HG03457 (cell line): ENCODE measurements at regions not wholly inside any gene's neighbourhood (a gene's known extent, or its start where the extent isn't known, plus 50 kb on each side); places are given as distances from the start of the nearest gene placed in this dataset.

Source experiments
- ATAC-seq: cut with Tn5 transposase; IDR thresholded peaks from one replicate; pipeline ENCODE4 v1.9.1; 2021; ENCODE audit warnings: moderate number of reproducible peaks; ENCODE audit not compliant: unreplicated experiment

- no peak for ATAC-seq
These were observed 114.7 kb upstream of the DOCK10 start for GRCh38 chr2:225156853-225157451.

- ATAC-seq, result no peak
These were observed 98.5 kb upstream of the DOCK10 start for GRCh38 chr2:225140723-225141122.

GRCh38 chr2:225137971-225138370 is 95.7 kb upstream of the DOCK10 start:
- ATAC-seq, result no peak

GRCh38 chr2:225136552-225136951 is 94.3 kb upstream of the DOCK10 start:
- no peak for ATAC-seq

GRCh38 chr2:225131898-225132297 is 89.6 kb upstream of the DOCK10 start:
- no peak for ATAC-seq

- no peak for ATAC-seq
These were observed 87.8 kb upstream of the DOCK10 start for GRCh38 chr2:225130093-225130492.

- no peak for ATAC-seq
These were observed 82.2 kb upstream of the DOCK10 start for GRCh38 chr2:225124311-225125017.

GRCh38 chr2:225122583-225123486 is 80.6 kb upstream of the DOCK10 start:
- no peak for ATAC-seq

- ATAC-seq, result no peak
These were observed 79.7 kb upstream of the DOCK10 start for GRCh38 chr2:225122007-225122406.

GRCh38 chr2:225120186-225120585 is 77.9 kb upstream of the DOCK10 start:
- no peak for ATAC-seq

- no peak for ATAC-seq
These were observed 74.9 kb upstream of the DOCK10 start for GRCh38 chr2:225117051-225117716.

- no peak for ATAC-seq
These were observed 72.6 kb upstream of the DOCK10 start for GRCh38 chr2:225114786-225115323.

- ATAC-seq, result no peak
These were observed 71.2 kb upstream of the DOCK10 start for GRCh38 chr2:225113371-225114015.

GRCh38 chr2:225112362-225113126 is 70.3 kb upstream of the DOCK10 start:
- no peak for ATAC-seq

- ATAC-seq, result no peak
These were observed 66.5 kb upstream of the DOCK10 start for GRCh38 chr2:225108805-225109204.

- ATAC-seq, result no peak
These were observed 62.7 kb upstream of the DOCK10 start for GRCh38 chr2:225104971-225105370.

GRCh38 chr2:225104321-225104720 is 62.1 kb upstream of the DOCK10 start:
- no peak for ATAC-seq

GRCh38 chr2:225103737-225104141 is 61.5 kb upstream of the DOCK10 start:
- no peak for ATAC-seq

- ATAC-seq, result no peak
These were observed 58.6 kb upstream of the DOCK10 start for GRCh38 chr2:225100856-225101294.

GRCh38 chr2:225100269-225100668 is 58.0 kb upstream of the DOCK10 start:
- ATAC-seq, result no peak
